ENCODE measurements at regions not wholly inside any gene's neighbourhood (a gene's known extent, or its start where the extent isn't known, plus 50 kb on each side); places are given as distances from the start of the nearest gene placed in this dataset.
"Not testable (repeated sequence)": the region's sequence is repeated elsewhere in the genome, so short reads cannot be mapped to it uniquely, and the experiment has no call there.

GRCh38 chr9:82406456-82407085 is 418.0 kb downstream of the SPATA31D1 start:
- no peak for DNase-seq

GRCh38 chr9:82410306-82410705 is 421.7 kb downstream of the SPATA31D1 start:
- DNase-seq: peak; percentile 25

- no peak for DNase-seq
Measured at GRCh38 chr9:82410866-82411265, 422.3 kb downstream of the SPATA31D1 start.

GRCh38 chr9:82412586-82413305 is 424.2 kb downstream of the SPATA31D1 start:
- DNase-seq: no peak

- DNase-seq: no peak
Measured at GRCh38 chr9:82417501-82417900, 428.9 kb downstream of the SPATA31D1 start.

GRCh38 chr9:82418334-82418733 is 429.8 kb downstream of the SPATA31D1 start:
- no peak for DNase-seq

- DNase-seq: no peak
Measured at GRCh38 chr9:82419696-82420486, 431.3 kb downstream of the SPATA31D1 start.

GRCh38 chr9:82421498-82421897 is 432.9 kb downstream of the SPATA31D1 start:
- no peak for DNase-seq

GRCh38 chr9:82423700-82424099 is 435.1 kb downstream of the SPATA31D1 start:
- DNase-seq: no peak

- no peak for DNase-seq
Measured at GRCh38 chr9:82424599-82425120, 436.1 kb downstream of the SPATA31D1 start.

- no peak for DNase-seq
Measured at GRCh38 chr9:82431121-82431520, 442.5 kb downstream of the SPATA31D1 start.

GRCh38 chr9:82433290-82433931 is 444.8 kb downstream of the SPATA31D1 start:
- DNase-seq: not testable (repeated sequence)

- DNase-seq: no peak
Measured at GRCh38 chr9:82436475-82436874, 447.9 kb downstream of the SPATA31D1 start.

GRCh38 chr9:82437183-82437582 is 448.6 kb downstream of the SPATA31D1 start:
- DNase-seq: not testable (repeated sequence)

GRCh38 chr9:82438581-82438980 is 450.0 kb downstream of the SPATA31D1 start:
- no peak for DNase-seq

- DNase-seq: no peak
Measured at GRCh38 chr9:82443312-82443711, 454.7 kb downstream of the SPATA31D1 start.

- DNase-seq: no peak
Measured at GRCh38 chr9:82445556-82445955, 457.0 kb downstream of the SPATA31D1 start.

GRCh38 chr9:82447343-82447742 is 458.8 kb downstream of the SPATA31D1 start:
- DNase-seq: no peak

GRCh38 chr9:82449986-82450385 is 461.4 kb downstream of the SPATA31D1 start:
- no peak for DNase-seq

- no peak for DNase-seq
Measured at GRCh38 chr9:82454509-82455190, 466.1 kb downstream of the SPATA31D1 start.

- DNase-seq: peak; percentile 54
Measured at GRCh38 chr9:82456642-82457041, 468.1 kb downstream of the SPATA31D1 start.

GRCh38 chr9:82457298-82457697 is 468.7 kb downstream of the SPATA31D1 start:
- no peak for DNase-seq

Data from fibroblast of upper back skin (primary cell).